MM.1S (cell line): ENCODE measurements at regions not wholly inside any gene's neighbourhood (a gene's known extent, or its start where the extent isn't known, plus 50 kb on each side); places are given as distances from the start of the nearest gene placed in this dataset.

ENCODE experiments used
- EZH2 ChIP-seq: fragments of 300-600 bp; sonication (generic); optimal IDR thresholded peaks from 2 replicates; pipeline ENCODE3; 2017; ENCODE audit warnings: low read depth, mild to moderate bottlenecking, antibody characterized with exemption, low read length, mixed read lengths
- EZH2phosphoT487 ChIP-seq: fragments of 300-600 bp; sonication (generic); IDR thresholded peaks from 2 replicates; pipeline ENCODE4 v1.6.1; 2018; ENCODE audit warnings: antibody characterized with exemption, low read length
- TF ChIP-seq, protein P1 (sequence below): fragments of 300-600 bp; sonication (generic); IDR thresholded peaks from 2 replicates; pipeline ENCODE4 v1.5.1; 2016; ENCODE audit warnings: antibody characterized with exemption, low read length, mixed read lengths

DNA sequence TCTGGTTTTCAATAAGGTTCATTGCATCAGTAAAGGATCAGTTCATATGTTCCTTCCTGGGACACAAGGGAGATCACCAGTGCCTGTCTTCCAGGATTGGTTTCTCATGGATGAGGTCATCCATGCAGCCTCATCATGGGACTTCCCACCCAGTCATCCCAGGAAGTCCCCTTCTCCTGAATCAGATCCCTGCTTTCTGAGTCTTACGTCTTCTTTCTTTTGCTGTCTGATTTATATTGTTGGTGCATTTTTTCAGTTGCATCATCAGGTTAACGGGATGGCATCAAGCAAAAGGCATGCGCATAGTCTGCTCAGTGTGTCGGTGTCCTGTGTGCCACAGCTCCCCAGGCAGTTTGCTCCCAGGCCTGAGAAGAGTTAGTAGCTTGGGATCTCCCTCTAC is 105.9 kb downstream of the SOX11 start:
- TF ChIP-seq, protein P1, sequence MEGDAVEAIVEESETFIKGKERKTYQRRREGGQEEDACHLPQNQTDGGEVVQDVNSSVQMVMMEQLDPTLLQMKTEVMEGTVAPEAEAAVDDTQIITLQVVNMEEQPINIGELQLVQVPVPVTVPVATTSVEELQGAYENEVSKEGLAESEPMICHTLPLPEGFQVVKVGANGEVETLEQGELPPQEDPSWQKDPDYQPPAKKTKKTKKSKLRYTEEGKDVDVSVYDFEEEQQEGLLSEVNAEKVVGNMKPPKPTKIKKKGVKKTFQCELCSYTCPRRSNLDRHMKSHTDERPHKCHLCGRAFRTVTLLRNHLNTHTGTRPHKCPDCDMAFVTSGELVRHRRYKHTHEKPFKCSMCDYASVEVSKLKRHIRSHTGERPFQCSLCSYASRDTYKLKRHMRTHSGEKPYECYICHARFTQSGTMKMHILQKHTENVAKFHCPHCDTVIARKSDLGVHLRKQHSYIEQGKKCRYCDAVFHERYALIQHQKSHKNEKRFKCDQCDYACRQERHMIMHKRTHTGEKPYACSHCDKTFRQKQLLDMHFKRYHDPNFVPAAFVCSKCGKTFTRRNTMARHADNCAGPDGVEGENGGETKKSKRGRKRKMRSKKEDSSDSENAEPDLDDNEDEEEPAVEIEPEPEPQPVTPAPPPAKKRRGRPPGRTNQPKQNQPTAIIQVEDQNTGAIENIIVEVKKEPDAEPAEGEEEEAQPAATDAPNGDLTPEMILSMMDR, result no peak
- no peak for TF ChIP-seq EZH2phosphoT487
- TF ChIP-seq EZH2, result no peak
